Mesothelial cell of epicardium (in vitro differentiated cells): ENCODE measurements at regions not wholly inside any gene's neighbourhood (a gene's known extent, or its start where the extent isn't known, plus 50 kb on each side); places are given as distances from the start of the nearest gene placed in this dataset.

Experiments
- DNase-seq, 2 experiments: peaks; one replicate each; pipeline ENCODE4 v3.0.0; 2021; ENCODE audit warnings: low spot score in 2 of 2; ENCODE audit not compliant: unreplicated experiment in 2 of 2
- H3K27ac Mint-ChIP-seq: 2 replicates; pipeline ENCODE4 v1.8.0; 2021; ENCODE audit warnings: mixed read lengths
- H3K27me3 Mint-ChIP-seq: 2 replicates; pipeline ENCODE4 v1.8.0; 2021; ENCODE audit warnings: low read depth, mixed read lengths
- H3K36me3 Mint-ChIP-seq: 2 replicates; pipeline ENCODE4 v1.8.0; 2021; ENCODE audit warnings: mixed read lengths
- H3K4me1 Mint-ChIP-seq: 2 replicates; pipeline ENCODE4 v1.8.0; 2021; ENCODE audit warnings: mixed read lengths
- H3K4me3 Mint-ChIP-seq: 2 replicates; pipeline ENCODE4 v1.8.0; 2021; ENCODE audit warnings: mild to moderate bottlenecking, moderate library complexity, mixed read lengths
- H3K9me3 Mint-ChIP-seq: 2 replicates; pipeline ENCODE4 v1.8.0; 2021; ENCODE audit warnings: mixed read lengths
- TF ChIP-seq, protein P1 (sequence below): fragments of 200-600 bp; sonication (generic); IDR thresholded peaks from one replicate; pipeline ENCODE4 v1.5.0; 2021; ENCODE audit warnings: antibody characterized with exemption; ENCODE audit not compliant: unreplicated experiment

DNA sequence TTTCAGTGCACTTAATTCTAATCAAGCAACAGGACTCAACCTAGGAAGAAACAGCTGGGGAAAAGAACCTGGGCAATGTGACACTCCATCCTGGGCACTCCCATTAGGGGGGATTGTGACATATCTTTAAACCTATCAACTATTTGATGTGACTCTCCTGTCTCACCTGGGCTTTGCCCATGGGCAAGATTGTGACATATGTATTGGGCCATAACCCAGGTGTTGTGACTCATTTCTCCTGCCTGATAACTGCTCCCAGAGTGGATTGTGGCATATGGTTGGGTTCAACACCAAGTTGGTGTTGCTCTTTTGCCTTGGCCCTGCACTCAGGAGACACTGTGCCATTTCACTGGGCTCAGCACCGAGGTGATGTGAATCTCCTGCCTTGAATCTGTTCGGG is 82.6 kb downstream of the ZNF723 start:
- Mint-ChIP-seq H3K4me3 (no peak overlapping the region), H3K36me3 (no peaks in the 10 kb centered on the region), H3K4me1 (no peaks in the 10 kb centered on the region), H3K27ac (no peak overlapping the region), H3K9me3 (peaks cover 66% of the 10 kb centered on the region), H3K27me3 (no peaks in the 10 kb centered on the region)
- TF ChIP-seq, protein P1, sequence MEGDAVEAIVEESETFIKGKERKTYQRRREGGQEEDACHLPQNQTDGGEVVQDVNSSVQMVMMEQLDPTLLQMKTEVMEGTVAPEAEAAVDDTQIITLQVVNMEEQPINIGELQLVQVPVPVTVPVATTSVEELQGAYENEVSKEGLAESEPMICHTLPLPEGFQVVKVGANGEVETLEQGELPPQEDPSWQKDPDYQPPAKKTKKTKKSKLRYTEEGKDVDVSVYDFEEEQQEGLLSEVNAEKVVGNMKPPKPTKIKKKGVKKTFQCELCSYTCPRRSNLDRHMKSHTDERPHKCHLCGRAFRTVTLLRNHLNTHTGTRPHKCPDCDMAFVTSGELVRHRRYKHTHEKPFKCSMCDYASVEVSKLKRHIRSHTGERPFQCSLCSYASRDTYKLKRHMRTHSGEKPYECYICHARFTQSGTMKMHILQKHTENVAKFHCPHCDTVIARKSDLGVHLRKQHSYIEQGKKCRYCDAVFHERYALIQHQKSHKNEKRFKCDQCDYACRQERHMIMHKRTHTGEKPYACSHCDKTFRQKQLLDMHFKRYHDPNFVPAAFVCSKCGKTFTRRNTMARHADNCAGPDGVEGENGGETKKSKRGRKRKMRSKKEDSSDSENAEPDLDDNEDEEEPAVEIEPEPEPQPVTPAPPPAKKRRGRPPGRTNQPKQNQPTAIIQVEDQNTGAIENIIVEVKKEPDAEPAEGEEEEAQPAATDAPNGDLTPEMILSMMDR = no peak
- no peak for DNase-seq

DNA sequence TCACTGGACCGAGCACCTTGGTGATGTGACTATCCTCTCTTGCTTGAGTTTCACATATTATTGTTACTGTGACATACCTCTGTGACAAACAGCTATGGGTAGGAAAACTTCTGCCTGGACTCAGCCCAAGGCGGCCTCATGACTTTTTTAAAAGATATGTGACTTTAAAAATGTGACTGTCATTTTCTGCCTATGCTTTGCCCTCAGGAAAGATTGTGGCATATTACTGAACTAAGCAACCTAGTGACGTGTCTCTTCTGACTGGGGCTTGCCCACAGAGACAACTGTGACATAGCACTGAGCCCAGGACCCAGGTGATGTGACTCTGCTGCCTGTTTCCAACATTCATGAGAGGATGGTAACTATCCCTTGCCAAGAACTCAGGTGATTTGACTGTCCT is 84.8 kb downstream of the ZNF728 start:
- Mint-ChIP-seq H3K9me3 (peaks cover 72% of the 10 kb centered on the region), H3K27ac (no peak overlapping the region), H3K4me1 (no peaks in the 10 kb centered on the region), H3K36me3 (no peaks in the 10 kb centered on the region), H3K27me3 (no peaks in the 10 kb centered on the region), H3K4me3 (no peak overlapping the region)
- no peak for DNase-seq
- TF ChIP-seq, protein P1 = no peak

GRCh38 chr19:22919946-22920345 is 83.0 kb downstream of the ZNF728 start:
- H3K36me3 Mint-ChIP-seq = no peaks in the 10 kb centered on the region
- no peaks in the 10 kb centered on the region for H3K27me3 Mint-ChIP-seq
- no peak overlapping the region for H3K4me3 Mint-ChIP-seq
- DNase-seq = no peak
- H3K27ac Mint-ChIP-seq = no peak overlapping the region
- no peaks in the 10 kb centered on the region for H3K4me1 Mint-ChIP-seq
- TF ChIP-seq, protein P1 = no peak
- H3K9me3 Mint-ChIP-seq = peaks cover 76% of the 10 kb centered on the region
